ENCODE measurements at regions not wholly inside any gene's neighbourhood (a gene's known extent, or its start where the extent isn't known, plus 50 kb on each side); places are given as distances from the start of the nearest gene placed in this dataset.
"Not testable (repeated sequence)": the region's sequence is repeated elsewhere in the genome, so short reads cannot be mapped to it uniquely, and the experiment has no call there.

DNA sequence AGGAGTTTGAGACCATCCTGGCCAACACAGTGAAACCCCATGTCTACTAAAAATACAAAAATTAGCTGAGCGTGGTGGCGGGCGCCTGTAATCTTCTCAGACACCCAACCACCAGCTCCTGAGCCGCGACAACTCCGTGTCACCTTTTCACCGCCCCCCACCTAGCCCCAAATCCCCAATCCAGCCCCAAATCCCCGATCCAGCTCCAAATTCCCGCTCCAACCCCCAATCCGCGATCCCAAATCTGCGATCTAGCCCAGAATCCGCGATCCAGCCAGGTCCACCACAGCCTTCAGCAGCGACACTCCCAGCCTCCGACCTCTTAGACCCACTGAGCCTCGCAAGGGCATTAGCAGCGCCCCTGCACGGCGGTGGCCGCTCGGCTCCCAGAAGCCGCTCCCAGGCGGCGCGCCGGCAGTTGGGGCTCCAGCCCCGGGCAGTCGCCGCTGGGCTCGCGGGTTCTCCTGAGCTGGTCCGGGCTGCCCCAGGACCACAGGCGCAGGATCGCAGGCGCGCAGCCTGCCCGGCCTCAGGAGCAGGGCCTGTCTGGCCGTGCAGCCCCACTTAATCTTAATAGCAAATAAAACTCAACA lies 4469.9 kb upstream of the OR11H1 start:
- not testable (repeated sequence) for TF ChIP-seq POLR2AphosphoS5 (IDR thresholded peaks at IDR 0.05)
- TF ChIP-seq, protein P1, sequence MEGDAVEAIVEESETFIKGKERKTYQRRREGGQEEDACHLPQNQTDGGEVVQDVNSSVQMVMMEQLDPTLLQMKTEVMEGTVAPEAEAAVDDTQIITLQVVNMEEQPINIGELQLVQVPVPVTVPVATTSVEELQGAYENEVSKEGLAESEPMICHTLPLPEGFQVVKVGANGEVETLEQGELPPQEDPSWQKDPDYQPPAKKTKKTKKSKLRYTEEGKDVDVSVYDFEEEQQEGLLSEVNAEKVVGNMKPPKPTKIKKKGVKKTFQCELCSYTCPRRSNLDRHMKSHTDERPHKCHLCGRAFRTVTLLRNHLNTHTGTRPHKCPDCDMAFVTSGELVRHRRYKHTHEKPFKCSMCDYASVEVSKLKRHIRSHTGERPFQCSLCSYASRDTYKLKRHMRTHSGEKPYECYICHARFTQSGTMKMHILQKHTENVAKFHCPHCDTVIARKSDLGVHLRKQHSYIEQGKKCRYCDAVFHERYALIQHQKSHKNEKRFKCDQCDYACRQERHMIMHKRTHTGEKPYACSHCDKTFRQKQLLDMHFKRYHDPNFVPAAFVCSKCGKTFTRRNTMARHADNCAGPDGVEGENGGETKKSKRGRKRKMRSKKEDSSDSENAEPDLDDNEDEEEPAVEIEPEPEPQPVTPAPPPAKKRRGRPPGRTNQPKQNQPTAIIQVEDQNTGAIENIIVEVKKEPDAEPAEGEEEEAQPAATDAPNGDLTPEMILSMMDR (IDR thresholded peaks at IDR 0.05) = not testable (repeated sequence)
